ENCODE measurements at regions not wholly inside any gene's neighbourhood (a gene's known extent, or its start where the extent isn't known, plus 50 kb on each side); places are given as distances from the start of the nearest gene placed in this dataset.

GRCh38 chr15:81060907-81061306, 60.2 kb downstream of the TLNRD1 start:
- H3K79me2 ChIP-seq (replicated peaks; ENCODE audit: insufficient read depth), result no peaks in the 10 kb centered on the region
- no peak overlapping the region for H3K27ac ChIP-seq (ENCODE audit: low read depth)
- H3F3A ChIP-seq (replicated peaks; ENCODE audit: low read depth), result no peaks in the 10 kb centered on the region
- DNase-seq (ENCODE audit: low spot score) (no peak), ATAC-seq (no peak)
- Mint-ChIP-seq H3K4me3 (no peak overlapping the region), H3K4me1 (no peaks in the 10 kb centered on the region), H3K9me3 (no peaks in the 10 kb centered on the region; the same call in 2 of the 3 replicates), H3K36me3 (ENCODE audit: low read depth) (no peaks in the 10 kb centered on the region), H3K27ac (no peak overlapping the region), H3K27me3 (ENCODE audit: insufficient read depth, low read depth, poor library complexity) (no peaks in the 10 kb centered on the region)
- no peaks in the 10 kb centered on the region for H3K27me3 ChIP-seq (ENCODE audit: insufficient read depth)
- H4K20me1 ChIP-seq (replicated peaks; ENCODE audit: insufficient read depth), result no peaks in the 10 kb centered on the region
- no peaks in the 10 kb centered on the region for H3K4me1 ChIP-seq (ENCODE audit: insufficient read depth)
- H3K36me3 ChIP-seq (ENCODE audit: insufficient read depth), result no peaks in the 10 kb centered on the region
- TF ChIP-seq JUNB (IDR thresholded peaks at IDR 0.05; ENCODE audit: unreplicated experiment) (no peak), ZNF462 (CRISPR knock-in tag; IDR thresholded peaks at IDR 0.05) (no peak)
- H3K9me2 ChIP-seq (ENCODE audit: insufficient read depth), result no peaks in the 10 kb centered on the region
- H3K4me3 ChIP-seq, result no peak overlapping the region
- H3K4me2 ChIP-seq, result no peak overlapping the region
- H2AFZ ChIP-seq, result no peak overlapping the region

DNA sequence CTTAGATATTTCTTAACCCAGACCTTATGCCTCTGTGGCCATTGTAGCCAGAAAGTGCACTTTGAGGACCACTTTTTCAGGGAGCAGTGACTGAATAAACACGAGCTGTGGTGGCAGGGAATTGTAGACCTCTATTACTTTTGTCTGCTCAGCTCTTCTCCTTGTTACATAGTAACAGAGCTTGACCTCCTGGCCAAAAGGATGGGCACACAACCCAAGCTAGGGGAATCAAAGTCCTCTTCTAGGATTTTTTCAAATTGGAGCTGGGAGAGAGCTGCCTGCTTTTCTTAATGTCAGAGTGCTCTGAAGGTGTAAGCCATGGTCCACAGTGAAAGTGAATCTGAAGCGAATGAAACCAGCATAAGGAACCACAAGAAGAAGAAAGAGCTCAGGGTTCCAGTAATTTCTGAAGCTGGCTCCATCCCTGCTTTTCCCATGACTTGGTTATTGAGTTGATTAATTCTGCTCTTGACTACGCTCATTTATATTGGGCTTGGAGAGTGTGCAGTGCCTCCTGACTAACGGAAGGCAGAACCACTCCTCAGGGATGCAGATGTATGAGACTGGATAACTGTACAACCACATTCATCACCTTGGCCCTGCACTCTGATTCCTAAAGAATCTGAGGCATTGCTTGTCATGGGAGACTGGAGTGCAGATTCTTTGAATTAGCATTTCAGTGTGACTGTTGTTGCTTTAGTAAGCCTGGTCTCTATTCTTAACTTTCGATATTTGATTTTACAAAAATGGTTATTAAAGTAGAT, 60.9 kb downstream of the TLNRD1 start:
- Mint-ChIP-seq H3K27ac (no peak overlapping the region), H3K4me1 (no peaks in the 10 kb centered on the region), H3K36me3 (ENCODE audit: low read depth) (no peaks in the 10 kb centered on the region), H3K9me3 (no peaks in the 10 kb centered on the region; the same call in 2 of the 3 replicates), H3K27me3 (ENCODE audit: insufficient read depth, low read depth, poor library complexity) (peaks cover 1% of the 10 kb centered on the region), H3K4me3 (no peak overlapping the region)
- Histone ChIP-seq H3F3A (replicated peaks; ENCODE audit: low read depth) (no peaks in the 10 kb centered on the region), H4K20me1 (replicated peaks; ENCODE audit: insufficient read depth) (no peaks in the 10 kb centered on the region), H3K79me2 (replicated peaks; ENCODE audit: insufficient read depth) (no peaks in the 10 kb centered on the region), H3K36me3 (ENCODE audit: insufficient read depth) (no peaks in the 10 kb centered on the region), H3K9me2 (ENCODE audit: insufficient read depth) (no peaks in the 10 kb centered on the region), H3K4me1 (ENCODE audit: insufficient read depth) (no peaks in the 10 kb centered on the region), H3K27ac (ENCODE audit: low read depth) (no peak overlapping the region), H3K4me2 (no peak overlapping the region), H3K27me3 (ENCODE audit: insufficient read depth) (no peaks in the 10 kb centered on the region), H2AFZ (no peak overlapping the region), H3K4me3 (no peak overlapping the region)
- DNase-seq (ENCODE audit: low spot score), result no peak
- ATAC-seq, result no peak
- TF ChIP-seq CREB1 (CRISPR knock-in tag; IDR thresholded peaks at IDR 0.05; ENCODE audit: low read depth) (no peak), EZH2phosphoT487 (IDR thresholded peaks at IDR 0.05; ENCODE audit: unreplicated experiment) (no peak), EZH2 (IDR thresholded peaks at IDR 0.05; ENCODE audit: low read depth, unreplicated experiment) (no peak), REST (IDR thresholded peaks at IDR 0.05; ENCODE audit: unreplicated experiment) (no peak)
- TF ChIP-seq, protein P1, sequence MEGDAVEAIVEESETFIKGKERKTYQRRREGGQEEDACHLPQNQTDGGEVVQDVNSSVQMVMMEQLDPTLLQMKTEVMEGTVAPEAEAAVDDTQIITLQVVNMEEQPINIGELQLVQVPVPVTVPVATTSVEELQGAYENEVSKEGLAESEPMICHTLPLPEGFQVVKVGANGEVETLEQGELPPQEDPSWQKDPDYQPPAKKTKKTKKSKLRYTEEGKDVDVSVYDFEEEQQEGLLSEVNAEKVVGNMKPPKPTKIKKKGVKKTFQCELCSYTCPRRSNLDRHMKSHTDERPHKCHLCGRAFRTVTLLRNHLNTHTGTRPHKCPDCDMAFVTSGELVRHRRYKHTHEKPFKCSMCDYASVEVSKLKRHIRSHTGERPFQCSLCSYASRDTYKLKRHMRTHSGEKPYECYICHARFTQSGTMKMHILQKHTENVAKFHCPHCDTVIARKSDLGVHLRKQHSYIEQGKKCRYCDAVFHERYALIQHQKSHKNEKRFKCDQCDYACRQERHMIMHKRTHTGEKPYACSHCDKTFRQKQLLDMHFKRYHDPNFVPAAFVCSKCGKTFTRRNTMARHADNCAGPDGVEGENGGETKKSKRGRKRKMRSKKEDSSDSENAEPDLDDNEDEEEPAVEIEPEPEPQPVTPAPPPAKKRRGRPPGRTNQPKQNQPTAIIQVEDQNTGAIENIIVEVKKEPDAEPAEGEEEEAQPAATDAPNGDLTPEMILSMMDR (conservative IDR thresholded peaks at IDR 0.05; ENCODE audit: low read depth in 2 of 2), result no peak
